ENCODE measurements at regions not wholly inside any gene's neighbourhood (a gene's known extent, or its start where the extent isn't known, plus 50 kb on each side); places are given as distances from the start of the nearest gene placed in this dataset.

DNA sequence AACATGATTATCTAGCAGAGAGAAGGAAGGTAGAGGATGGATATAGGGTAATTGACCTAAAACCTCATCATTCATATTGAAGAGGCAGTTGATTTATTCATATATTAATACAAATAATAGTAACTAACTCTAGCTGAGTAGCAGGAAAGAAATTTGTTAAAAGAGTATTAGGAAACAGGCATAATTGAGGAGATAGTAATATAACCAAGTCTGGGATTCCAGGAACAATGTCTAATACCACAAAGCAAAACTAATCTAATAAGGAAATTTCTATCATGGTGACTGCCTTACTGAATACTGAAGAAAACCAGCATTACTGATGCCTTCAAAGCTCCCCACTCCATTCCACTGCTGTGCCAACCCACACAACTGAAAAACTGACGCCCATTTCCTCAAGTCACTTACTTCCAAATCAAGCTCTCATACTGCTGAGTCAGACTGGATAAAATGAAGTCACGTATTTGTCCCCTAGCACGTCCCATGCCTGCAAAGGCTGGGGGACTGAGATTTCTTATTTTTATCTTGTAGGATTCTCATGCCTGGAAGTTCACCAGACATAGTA, 153.9 kb downstream of the SMC2 start:
- no peak for TF ChIP-seq POLR2A (IDR thresholded peaks at IDR 0.05; ENCODE audit: low read depth, low read length)
- no peak for TF ChIP-seq POU2F2 (IDR thresholded peaks at IDR 0.05; ENCODE audit: low read depth, low read length)

All from GM12891 (cell line).